IMR-90 (cell line): ENCODE measurements at regions not wholly inside any gene's neighbourhood (a gene's known extent, or its start where the extent isn't known, plus 50 kb on each side); places are given as distances from the start of the nearest gene placed in this dataset.

Experiments
- FOS ChIP-seq: fragments of 150-350 bp; IDR thresholded peaks from 2 replicates; pipeline ENCODE4 v1.6.1; 2016; ENCODE audit warnings: low read depth, low read length
- POLR2A ChIP-seq: IDR thresholded peaks from 2 replicates; pipeline ENCODE4 v1.6.1; 2012; ENCODE audit warnings: mild to moderate bottlenecking, low read depth, low read length
- RAD21 ChIP-seq: IDR thresholded peaks from 2 replicates; pipeline ENCODE4 v1.6.1; 2012; ENCODE audit warnings: low read length, improper control_type of control experiment
- RCOR1 ChIP-seq: IDR thresholded peaks from 2 replicates; pipeline ENCODE4 v1.6.1; 2012; ENCODE audit warnings: mild to moderate bottlenecking, low read length, improper control_type of control experiment; ENCODE audit not compliant: insufficient replicate concordance
- RFX5 ChIP-seq: IDR thresholded peaks from 2 replicates; pipeline ENCODE4 v1.8.0; 2012; ENCODE audit warnings: low read depth, mild to moderate bottlenecking, low read length, moderate library complexity
- SMC3 ChIP-seq: fragments of 150-350 bp; IDR thresholded peaks from 2 replicates; pipeline ENCODE4 v1.6.1; 2016; ENCODE audit warnings: low read depth, mild to moderate bottlenecking, antibody characterized with exemption, low read length, moderate library complexity
- TF ChIP-seq, protein P1 (sequence below): conservative IDR thresholded peaks from 2 replicates; pipeline ENCODE4 v1.5.1; 2012; ENCODE audit warnings: mild to moderate bottlenecking, low read depth, low read length, improper control_type of control experiment

DNA sequence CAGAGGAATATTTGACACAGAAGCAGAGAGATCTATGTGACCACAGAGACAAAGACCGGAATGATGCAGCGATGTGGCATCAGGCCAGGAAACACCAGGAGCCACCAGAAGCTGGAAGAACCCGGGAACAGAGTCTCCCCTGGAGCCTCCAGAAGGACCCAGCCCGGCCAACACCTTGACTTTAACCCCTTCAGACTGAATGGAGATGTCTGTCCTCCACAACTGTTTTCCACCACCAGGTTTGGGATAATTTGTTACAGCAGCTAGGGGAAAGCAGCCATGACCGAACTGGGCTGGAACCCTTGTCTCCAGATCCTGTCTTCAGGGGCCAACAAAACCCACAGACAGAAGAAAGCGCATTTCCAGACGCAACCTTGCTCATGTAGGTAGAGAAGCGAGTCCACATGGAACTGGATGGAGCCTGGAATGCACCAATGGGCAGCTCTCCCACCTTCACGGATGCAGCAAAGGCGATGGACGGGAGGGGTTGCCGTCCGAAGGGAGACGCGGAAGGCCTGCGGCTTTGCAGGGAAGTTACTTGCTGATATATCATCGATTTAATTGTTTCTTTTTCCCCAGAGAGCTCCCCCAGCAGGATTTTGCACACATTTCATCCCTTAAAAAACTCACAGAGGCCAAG, 396.6 kb downstream of the NPHP4 start:
- TF ChIP-seq, protein P1, sequence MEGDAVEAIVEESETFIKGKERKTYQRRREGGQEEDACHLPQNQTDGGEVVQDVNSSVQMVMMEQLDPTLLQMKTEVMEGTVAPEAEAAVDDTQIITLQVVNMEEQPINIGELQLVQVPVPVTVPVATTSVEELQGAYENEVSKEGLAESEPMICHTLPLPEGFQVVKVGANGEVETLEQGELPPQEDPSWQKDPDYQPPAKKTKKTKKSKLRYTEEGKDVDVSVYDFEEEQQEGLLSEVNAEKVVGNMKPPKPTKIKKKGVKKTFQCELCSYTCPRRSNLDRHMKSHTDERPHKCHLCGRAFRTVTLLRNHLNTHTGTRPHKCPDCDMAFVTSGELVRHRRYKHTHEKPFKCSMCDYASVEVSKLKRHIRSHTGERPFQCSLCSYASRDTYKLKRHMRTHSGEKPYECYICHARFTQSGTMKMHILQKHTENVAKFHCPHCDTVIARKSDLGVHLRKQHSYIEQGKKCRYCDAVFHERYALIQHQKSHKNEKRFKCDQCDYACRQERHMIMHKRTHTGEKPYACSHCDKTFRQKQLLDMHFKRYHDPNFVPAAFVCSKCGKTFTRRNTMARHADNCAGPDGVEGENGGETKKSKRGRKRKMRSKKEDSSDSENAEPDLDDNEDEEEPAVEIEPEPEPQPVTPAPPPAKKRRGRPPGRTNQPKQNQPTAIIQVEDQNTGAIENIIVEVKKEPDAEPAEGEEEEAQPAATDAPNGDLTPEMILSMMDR: no peak
- TF ChIP-seq RCOR1 (no peak), RFX5 (no peak), POLR2A (no peak), SMC3 (no peak), FOS (no peak), RAD21 (no peak)
